NCI-H526 treated with DMSO at 0.1 percent for 48 hours (cell line): ENCODE measurements at regions not wholly inside any gene's neighbourhood (a gene's known extent, or its start where the extent isn't known, plus 50 kb on each side); places are given as distances from the start of the nearest gene placed in this dataset.
A peak's percentile ranks its signal among the peaks of the same experiment; 100 is the strongest.
"Not testable (repeated sequence)": the region's sequence is repeated elsewhere in the genome, so short reads cannot be mapped to it uniquely, and the experiment has no call there.

Experiments used
- DNase-seq: peaks from one replicate; lab custom pipeline; 2025; lab: John Stamatoyannopoulos, UW

DNA sequence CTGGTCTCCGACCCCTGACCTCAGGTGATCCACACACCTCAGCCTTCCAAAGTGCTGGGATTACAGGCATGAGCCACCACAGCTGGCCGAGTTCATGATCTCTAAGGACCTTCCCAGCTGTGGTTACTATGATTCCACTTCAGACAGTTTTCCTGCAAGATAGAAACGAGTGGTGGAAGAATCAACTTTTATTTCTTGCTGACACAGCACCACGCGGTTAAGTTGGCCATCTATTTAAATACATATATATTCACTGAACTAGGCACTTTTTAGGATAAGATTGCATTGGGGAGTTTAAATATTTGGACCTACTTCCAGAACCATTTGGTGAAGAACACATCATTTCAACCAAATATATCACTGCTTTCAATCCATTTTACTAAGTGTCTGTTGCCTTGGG, 213.4 kb downstream of the TBX5 start:
- no peak for DNase-seq

DNA sequence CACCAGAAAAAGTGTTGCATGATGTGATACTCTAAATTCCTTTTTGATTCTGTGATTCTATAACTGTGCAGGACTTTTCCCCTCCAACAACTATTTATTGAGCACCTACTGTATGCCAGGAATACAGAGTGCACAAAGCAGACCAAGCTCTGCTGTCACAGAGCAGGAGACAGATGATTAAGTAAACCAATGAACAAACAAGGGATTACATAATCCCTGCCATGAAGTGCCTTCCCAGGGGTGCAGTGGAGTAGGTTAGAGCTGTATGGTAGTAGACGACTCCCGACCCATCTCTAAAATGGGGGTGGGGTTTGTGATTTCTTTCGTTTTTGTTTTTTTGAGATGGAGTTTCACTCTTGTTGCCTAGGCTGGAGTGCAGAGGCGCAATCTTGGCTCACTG, 213.9 kb downstream of the TBX5 start:
- no peak for DNase-seq

DNA sequence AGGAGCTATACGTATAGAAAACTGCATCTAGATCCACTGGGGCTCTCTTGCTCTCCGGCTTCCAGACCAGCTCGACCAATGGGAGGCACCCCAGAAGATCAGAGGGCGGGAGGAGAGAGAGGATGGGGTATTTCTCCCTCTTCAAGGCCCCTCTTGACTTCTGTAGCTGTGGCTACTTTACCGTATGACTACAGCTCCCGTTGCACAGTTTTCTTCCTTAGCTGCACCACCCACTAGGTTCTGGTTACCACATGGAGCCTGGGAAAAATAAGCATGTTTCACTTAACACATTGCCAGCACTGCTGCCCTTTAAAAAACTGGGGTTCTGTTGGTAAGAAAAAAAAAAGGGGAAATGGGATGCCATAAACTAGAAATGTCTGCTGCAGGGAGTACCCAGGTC, 214.4 kb downstream of the TBX5 start:
- DNase-seq = no peak

DNA sequence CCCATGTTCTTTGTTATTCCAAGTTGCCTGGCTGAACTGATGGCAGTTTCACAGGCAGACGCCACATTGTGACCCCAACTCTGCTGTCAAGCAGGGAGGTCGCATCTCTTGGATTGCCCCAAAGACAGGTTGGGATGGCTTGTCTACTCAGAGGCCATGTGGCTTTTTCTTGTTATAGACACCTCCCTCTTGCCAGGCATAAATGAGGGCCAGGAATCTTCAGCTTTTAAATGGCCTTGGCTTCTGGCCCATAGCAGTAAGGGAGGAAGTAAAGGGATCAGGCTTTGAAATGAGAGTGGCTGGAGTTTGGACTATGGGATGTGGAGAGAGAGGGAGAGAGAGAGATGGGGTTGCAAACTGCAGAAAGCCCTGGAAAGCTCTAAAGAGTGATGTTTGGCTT, 215.0 kb downstream of the TBX5 start:
- DNase-seq = no peak

DNA sequence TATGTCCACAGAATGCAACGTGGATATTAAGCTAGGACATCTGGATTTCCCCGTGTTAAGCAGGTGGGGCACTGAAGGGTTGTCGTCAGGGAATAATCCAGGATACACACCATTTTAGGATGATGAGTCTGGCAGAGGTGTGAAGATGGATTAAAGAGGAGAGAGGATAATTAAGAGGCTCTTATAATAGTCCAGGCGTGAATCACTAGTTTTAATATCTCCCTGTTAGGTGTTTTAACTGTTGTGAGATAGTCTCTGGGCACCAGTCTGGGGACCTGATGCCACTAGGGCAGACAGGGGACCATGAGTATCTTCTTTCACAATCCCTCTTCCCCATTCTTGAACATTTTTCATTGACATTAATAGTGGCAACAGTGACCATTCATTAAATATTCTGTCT, 216.7 kb downstream of the TBX5 start:
- DNase-seq = no peak

DNA sequence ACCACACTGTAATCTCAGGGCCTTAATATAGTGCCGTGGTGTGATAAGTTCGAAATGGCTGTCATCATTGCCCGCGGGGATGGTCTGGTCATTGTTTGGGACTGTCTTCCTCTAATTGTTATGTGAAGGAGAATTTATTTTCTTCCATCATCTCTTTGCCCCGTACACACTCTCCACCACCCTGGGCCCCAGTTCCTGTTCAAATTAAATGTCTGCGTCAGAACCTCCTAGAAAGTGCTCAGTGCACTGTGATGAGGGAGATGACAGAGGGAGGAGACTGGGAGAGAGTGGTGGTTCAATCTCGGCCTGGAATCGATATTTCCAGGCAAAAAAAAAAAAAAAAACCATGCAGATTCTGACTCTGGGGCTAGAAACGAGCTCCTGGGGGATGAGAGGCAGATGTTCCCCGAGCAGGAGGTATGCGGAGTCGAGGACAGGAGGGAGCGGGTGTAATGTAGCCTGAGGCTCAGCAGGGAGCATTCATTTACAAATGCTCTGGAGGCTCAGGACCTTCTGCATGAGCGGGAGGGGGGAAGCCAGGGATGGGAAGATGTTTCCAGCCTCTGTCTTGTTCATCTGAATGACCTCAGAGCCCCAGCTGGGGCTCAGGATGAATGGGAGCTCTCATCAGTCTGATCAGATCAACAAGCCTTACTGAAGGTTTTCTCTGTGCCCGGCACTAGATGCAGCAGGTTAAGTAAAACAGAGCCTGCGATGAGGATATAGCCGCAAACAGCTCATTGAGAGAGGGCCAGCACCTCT, 219.5 kb downstream of the TBX5 start:
- DNase-seq = no peak

DNA sequence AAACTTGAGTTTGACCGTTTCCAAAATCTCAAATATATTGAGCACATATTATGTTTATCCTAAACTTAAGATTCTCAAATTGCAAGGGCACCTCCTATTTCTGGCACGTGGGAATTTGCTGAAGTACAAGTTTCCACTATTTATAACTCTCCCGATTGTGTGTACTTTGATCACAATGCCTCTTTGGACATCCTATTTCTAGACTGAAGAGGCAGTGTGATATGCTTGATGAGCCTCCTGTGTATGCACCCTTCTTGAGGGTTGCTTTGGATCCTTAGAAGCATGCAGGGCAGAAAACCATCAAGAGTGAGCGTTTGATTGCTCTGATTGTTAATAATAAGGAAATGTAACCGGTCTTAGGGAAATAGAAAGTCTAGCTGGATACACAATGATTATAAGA, 218.9 kb upstream of the RBM19 start:
- no peak for DNase-seq

DNA sequence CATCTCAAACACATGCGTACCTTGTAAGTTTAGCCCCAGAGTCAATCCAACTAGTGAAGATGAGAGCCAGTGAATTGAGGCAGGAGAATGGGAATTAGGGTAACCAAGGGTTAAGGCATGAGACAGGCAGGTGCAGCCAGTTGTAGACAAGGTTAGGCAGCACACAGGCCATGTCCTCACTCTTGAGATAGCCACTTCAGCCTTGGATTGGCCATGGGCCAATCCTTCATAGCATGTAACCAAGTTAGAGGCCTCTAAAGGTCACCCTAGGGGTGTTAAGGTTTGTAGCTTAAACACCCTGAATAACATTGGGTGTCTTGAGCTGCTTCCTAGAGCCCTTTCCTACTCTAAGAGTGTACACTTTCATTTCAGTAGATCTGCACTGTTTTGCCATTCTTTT, 208.2 kb upstream of the RBM19 start:
- no peak for DNase-seq

DNA sequence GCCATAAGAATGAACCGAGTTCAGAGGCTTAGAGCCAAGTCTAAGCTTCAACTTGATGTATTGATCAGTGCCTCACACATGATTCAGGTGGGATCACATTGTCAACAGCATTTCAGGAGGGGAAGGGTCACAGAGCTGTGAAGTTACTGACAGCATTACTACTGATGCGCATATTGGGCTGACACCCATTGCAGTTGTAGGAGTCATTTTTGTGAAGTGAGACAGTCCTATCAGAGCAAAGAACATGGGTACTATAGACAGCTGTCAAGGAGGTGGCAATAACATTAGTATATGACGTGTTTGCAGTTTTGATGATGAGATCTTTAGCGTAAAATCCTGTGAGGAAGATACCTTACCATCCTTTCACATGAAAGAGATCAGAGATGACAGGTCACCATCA, 206.0 kb upstream of the RBM19 start:
- no peak for DNase-seq

DNA sequence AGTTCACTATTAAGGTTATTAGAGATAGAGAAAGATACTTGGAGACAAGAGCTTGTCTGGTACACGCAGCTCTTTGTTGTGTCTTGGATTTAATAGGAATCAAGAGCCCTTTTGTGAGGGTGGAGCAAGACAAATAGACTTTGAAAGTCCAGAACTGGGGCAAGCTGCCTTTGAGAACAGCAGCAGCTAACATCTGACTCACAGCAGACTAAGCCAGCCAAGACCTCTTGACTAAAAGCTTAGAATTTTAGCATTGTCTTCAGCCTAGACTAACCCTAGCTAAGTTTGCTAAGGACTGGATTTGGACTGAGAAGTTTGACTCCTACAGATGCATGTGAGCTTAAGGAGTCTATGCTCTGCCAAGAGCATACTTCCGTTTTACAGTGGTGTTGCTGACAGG, 201.9 kb upstream of the RBM19 start:
- no peak for DNase-seq

DNA sequence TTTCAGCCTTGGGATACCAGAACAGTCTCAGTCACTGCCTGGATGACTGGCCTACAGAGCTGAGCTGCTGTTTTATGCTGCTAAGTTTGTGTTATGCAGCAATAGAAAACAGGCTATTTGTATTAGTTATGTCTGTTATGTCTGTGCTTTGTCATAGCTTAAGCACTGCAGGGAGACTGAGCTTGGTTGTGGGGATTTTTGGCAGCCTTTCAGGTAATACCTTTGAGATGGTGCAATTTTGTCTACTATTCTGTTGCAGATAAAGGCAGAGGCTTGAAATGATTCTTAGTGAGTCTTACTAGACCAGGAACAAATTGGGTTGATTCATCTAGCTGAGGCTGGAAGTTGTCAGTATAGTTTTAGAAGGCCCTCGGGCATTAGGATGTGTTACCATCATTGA, 201.3 kb upstream of the RBM19 start:
- no peak for DNase-seq

DNA sequence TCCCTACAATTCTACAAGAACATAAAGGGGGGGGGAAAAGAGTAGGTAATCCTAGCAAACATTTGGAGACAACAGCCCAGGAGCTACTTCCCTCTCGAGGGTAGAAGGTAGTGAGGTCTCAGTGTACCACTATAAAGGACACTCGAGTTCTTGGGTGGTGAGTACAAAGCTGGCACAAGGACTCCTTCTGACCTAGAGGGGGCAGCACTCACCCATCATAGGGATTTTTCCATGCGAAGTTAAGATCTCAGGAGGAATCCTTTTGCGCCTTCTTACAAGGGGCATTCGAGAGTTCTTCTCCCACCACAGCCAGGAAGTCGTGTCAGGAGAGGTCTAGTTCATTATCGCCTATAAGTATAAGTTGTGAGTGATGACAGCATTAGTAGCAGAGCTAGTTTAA, 200.2 kb upstream of the RBM19 start:
- peak; percentile 1 for DNase-seq

DNA sequence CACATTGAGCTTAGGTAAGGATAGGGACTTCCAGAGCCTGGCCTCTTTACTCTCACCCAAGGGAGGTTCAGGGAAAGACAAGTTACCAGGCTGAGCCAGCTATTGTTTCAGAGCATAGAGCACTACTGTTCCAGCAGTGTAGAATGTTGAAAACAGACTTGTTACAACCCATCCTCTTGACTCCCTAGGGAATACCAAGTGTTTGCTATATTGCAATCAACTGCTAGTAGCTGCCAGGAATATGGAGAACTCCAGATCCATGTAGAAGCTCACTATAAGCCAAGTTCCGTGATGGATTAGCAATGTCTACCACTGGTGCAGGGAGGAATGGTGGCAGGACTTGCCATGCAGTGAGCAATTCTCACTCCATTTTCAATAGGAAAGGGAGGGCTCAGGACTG, 199.8 kb upstream of the RBM19 start:
- DNase-seq = no peak

DNA sequence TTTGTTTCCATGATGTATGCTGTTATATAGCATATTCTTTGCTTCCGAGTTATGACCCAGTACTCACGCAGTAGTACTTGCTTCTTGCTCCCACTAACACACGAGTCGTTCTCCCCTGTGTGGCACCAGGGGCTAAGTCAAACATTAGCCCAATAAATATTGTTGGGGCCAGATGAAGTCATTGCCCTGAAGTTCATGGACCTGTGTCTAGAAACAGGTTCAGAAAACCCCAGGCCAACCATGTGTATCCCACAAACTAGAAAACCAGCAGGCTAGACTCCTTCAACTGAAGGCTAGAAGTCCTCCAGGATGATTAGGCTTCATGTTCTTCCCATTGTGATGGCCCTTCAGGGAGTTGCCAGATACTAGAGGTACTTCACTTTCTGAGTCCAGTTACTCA, 198.2 kb upstream of the RBM19 start:
- no peak for DNase-seq

DNA sequence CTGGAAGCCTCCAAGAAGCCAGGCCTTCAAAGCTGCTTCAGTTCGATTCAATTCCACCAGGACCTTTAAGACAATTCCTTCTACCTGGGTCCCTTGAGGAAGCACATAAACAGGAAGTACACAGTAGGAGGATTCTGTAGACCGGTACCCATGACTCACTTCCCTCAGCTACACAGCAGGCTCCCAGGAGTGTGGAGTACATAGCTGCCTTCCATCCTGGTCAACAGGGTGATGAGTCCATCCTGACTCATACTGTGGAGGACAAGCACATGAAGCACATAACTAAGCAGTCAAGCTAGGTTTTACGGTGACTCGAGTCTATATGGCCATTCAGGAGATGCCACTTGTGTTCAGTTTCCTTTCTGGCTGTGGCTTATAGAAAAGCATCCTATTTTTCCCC, 197.6 kb upstream of the RBM19 start:
- no peak for DNase-seq

DNA sequence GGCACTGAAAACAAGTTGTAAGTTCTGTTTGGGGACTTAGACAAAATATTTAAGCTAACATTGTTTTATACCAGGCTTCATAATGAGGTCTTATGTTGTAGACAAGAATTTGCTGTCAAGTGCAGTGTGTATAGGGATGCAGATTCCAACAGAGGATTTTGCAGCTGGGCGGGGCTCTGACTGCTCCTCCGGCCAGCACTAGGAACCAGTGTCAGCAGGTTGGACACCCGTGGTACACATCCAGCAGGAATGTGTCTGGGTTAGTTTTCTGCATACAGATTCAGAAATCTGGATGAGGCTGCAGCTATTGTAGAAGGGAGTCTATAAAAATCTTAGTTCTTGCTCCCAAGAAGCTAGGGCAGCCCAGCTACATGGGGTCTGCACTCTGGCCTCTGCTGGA, 194.3 kb upstream of the RBM19 start:
- DNase-seq = no peak

DNA sequence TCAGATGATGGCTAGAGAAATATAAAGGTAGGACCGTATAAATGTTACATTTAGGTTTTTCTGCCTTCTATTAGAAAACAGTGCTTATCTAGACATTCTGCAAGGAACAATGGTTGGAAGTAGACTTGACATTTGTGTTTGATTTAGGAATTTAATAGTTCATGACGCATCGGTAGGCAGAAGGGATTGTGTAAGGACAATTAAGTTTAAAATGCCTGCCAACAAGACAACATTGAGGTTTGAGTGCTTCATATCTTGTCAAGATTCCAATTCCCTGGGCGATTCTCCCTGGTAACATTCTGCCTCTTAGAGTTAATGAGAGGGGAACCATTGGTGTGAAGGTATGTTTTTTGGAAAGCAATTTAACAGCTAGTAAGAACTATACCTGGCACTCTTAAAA, 186.8 kb upstream of the RBM19 start:
- no peak for DNase-seq

DNA sequence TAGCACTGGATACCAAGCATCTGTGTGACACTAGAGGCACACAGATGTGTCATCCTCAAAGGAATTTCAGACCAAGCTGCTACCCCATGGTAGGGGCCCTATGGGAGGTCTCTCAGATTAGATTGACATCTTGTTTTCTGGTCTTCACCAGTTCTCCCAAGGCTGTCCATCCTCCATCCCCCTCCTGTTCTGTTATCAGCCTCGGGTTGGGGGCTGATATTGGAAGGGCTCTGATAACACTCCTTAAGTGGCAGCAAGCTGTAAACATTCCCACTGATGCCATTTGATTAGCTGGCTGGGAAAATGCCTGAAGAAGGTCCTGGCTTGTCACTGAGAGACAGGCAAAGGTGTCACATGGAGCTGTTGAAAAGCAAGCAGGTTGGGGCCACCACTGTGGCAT, 185.9 kb upstream of the RBM19 start:
- no peak for DNase-seq

DNA sequence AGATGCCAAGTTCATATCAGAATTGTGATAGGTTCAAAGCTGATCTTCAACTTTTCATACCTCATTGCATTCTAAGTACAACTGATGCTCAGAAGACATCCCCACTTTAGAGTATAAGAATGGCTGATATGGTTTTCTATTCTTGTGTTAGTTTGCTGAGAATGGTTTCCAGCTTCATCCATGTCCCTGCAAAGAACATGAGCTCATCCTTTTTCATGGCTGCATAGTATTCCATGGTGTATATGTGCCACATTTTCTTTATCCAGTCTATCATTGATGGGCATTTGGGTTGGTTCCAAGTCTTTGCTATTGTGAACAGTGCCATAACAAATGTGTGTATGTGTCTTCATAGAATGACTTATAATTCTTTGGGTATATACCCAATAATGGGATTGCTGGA, 184.5 kb upstream of the RBM19 start:
- not testable (repeated sequence) for DNase-seq

DNA sequence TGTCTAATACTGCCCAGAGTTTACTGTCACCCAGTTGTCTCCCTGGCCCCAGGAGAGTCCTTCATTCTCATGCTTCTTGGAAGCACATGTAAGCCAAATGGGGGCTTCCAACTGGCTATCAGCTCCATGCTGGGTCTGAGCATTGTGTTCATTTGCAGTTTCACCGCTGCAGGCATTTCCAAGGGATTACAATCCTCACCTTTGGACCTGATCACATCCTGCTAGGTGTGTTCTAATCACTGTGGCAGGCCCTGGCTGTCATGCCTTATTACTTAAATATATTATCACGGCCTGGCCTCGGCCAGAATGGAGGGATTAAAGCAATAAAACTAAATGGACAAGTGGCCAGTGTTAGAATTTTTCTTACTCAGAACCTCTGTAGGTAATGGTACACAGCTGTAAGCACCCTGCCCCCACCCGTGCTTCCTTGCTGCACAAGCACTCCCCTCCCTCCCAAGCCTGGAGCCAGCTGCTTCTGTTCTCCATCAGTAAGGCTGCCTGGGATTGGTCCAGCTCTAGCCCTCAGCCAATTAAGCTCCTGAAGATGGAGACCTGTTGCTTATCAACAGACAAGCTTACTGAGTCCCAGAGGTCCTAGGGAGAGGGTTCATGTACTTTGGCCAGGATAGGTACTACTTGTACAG, 175.9 kb upstream of the RBM19 start:
- no peak for DNase-seq

DNA sequence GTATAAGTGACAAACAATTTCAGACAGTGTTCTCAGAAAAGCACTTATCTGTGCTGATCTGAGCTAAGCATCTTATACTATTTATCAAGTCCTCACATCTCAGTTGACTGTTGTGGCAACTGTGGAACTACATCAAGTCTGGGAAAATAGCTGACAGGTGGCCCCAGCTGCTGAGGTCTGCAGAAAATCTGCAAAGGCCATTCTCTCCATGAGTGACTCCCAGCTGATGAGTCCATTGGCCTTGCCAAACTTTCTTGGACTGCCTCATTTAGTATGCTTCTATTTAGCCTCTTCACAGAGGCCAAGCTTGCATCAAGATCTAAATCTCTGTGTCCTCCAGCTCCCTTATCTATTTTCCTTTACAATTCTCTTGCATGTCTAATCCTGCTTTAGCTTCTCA, 174.5 kb upstream of the RBM19 start:
- no peak for DNase-seq

DNA sequence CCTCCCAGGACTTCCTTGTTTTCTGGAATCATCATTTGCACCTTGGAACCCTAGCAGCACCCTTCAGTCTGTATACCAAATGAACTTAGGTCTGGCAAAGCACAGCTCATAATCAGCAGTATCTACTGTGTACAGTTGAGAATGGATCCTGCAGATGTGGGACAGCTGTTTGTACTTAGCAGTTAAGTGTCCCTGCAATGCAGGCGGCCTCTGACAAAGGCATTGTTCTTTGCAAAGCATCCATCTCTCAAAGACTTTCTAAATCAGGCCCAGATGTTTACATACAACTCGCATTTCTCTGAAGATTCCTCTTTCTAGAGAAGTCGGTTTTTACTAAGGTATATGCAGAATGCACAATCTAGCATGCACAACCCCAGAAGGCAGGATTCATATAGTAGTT, 170.5 kb upstream of the RBM19 start:
- no peak for DNase-seq

DNA sequence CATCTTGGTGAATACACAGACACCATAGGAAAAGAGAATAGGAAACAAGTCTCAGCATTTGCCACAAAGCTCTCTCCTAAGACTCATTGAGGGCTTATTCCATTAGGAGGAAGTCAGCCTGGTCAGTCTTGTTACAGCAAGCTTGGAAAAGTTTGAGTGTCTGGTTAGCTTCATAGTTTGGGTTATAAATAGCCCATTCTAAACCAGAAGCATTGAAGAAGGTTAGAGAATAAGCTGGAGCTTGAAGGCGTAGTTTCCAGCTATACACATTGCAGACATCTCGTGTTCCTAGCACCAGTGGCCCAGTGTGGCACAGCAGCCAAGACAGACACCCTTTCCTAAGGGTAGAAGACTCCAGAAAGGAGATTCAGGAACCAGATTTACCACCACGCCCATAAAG, 168.8 kb upstream of the RBM19 start:
- no peak for DNase-seq

DNA sequence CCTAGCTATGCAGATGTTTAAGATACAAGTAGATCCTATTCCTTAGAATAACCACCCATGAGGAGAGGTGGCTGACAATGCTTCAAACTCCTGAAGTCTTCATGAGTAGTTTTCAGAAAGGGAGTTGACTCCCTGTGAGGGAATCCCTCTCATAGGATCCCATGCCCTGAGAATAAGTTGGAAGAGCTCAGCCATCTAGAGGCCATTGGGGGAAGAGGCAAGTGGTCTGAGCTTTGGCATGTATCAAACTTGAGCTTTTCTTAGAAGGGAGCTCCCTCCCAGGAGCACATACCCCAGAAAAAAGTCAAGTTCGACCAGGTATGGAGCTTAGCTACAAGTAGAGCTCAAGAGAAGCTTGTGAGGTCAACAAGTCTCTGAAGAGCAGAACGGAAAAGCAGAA, 165.7 kb upstream of the RBM19 start:
- no peak for DNase-seq
